ENCODE measurements at regions not wholly inside any gene's neighbourhood (a gene's known extent, or its start where the extent isn't known, plus 50 kb on each side); places are given as distances from the start of the nearest gene placed in this dataset.

DNA sequence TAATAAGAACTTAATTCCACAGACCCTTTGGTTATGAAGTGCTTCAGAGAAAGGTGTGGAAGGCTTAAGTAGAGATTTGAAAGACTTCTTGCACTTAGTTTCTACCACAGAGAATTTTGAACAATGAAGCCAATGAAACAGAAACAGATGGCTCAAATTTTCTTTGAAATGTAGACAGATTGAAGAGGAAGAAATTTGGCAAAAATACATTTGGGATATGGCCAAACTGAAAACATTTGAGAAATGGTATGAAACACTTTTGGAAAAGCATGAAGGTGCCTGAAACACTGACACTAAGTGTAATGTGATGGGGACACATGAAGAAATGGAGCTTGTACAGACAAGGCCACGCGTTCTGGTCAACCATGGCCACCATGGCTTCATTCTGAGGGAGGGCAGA is 272.4 kb upstream of the EXOC2 start:
- no peak overlapping the region for H3K27ac ChIP-seq
- DNase-seq (ENCODE audit: low spot score), result no peak
- CTCF ChIA-PET, result no interaction called here
- POLR2A ChIA-PET (ENCODE audit: low non-redundant PET), result no interaction called here
- TF ChIP-seq, protein P1, sequence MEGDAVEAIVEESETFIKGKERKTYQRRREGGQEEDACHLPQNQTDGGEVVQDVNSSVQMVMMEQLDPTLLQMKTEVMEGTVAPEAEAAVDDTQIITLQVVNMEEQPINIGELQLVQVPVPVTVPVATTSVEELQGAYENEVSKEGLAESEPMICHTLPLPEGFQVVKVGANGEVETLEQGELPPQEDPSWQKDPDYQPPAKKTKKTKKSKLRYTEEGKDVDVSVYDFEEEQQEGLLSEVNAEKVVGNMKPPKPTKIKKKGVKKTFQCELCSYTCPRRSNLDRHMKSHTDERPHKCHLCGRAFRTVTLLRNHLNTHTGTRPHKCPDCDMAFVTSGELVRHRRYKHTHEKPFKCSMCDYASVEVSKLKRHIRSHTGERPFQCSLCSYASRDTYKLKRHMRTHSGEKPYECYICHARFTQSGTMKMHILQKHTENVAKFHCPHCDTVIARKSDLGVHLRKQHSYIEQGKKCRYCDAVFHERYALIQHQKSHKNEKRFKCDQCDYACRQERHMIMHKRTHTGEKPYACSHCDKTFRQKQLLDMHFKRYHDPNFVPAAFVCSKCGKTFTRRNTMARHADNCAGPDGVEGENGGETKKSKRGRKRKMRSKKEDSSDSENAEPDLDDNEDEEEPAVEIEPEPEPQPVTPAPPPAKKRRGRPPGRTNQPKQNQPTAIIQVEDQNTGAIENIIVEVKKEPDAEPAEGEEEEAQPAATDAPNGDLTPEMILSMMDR (conservative IDR thresholded peaks at IDR 0.05; ENCODE audit: low read depth), result no peak

DNA sequence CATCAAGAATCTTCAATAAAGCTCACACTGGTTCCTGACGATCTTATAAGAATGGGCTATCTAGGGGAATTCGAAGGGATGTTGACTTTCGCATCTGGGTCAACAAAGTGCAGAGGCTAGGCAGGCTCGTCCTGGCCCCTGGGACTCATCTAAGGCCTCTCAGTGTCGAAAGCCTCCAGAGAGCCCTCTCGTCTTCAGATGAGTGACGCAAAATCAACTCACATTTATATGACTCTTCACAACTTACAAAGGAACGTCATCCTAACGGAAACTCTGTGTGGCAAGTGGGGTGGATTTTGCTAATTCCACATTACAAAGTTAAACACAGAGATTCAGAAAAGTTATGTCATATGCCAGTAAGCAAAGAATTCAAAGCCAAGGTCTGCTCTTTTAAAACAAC is 270.5 kb upstream of the EXOC2 start:
- CTCF ChIA-PET, result no interaction called here
- DNase-seq (ENCODE audit: low spot score), result no peak
- TF ChIP-seq, protein P1 (conservative IDR thresholded peaks at IDR 0.05; ENCODE audit: low read depth), result no peak
- POLR2A ChIA-PET (ENCODE audit: low non-redundant PET), result no interaction called here
- no peak overlapping the region for H3K27ac ChIP-seq

DNA sequence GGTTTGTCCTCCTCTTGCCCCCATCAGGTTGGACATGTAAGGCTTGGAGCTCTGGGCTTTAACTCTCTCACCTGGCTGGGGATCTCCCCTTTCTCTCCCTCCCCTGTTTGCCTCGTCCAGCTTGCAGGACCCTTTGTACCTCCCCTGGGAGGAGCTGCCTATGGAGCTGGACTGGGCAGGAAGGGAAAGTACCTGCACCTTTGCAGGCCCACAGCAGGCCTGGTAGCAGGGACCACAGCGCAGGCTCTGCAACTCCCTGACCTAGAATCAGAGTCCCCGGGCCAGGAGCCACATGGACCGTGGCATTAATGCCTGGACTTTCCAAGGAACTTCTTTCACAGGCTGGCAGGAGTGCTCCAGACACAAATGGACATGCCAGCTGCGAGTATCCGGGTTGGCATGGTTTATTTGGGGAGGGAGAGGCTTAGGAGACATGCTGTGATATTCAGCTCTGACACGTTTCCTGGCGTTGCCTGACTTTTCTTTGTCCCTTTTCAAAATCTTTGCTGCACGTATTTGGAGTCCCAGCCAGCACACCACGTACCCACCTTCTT is 268.5 kb upstream of the EXOC2 start:
- ChIA-PET CTCF (no interaction called here), POLR2A (ENCODE audit: low non-redundant PET) (no interaction called here)
- TF ChIP-seq, protein P1 (conservative IDR thresholded peaks at IDR 0.05; ENCODE audit: low read depth), result no peak

DNA sequence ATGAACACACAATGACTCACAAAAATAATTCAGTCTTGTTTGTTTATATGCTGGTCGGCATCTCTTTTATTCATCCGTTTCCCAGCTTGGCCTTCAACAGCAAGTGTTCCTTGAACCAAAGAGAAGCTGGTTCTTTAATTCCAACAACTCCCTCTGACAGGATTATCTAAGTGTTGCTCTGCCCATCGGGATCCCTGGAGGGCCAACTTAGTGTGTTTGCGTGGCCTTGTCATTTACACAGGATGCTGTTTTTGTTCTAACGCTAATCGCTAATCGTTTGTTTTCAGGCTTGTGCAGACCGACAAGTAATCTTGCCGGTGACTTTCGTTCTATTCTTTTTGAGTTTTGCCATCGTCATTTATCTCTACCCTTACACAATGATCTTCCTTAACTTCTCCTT is 267.4 kb upstream of the EXOC2 start:
- ChIA-PET CTCF (interaction anchor here (0.6 to 0.7 kb wide), 3 partner anchors 11 to 375 kb away, joined by 3 to 4 read pairs (median 4); no protein-coding TSS in a partner anchor), POLR2A (ENCODE audit: low non-redundant PET) (no interaction called here)
- DNase-seq (ENCODE audit: low spot score), result no peak
- TF ChIP-seq, protein P1 (conservative IDR thresholded peaks at IDR 0.05; ENCODE audit: low read depth), result no peak
- H3K27ac ChIP-seq, result no peak overlapping the region

More for the DNA sequence above, 268.5 kb upstream of the EXOC2 start:
- H3K27ac ChIP-seq, result no peak overlapping the region
- DNase-seq (ENCODE audit: low spot score), result no peak

DNA sequence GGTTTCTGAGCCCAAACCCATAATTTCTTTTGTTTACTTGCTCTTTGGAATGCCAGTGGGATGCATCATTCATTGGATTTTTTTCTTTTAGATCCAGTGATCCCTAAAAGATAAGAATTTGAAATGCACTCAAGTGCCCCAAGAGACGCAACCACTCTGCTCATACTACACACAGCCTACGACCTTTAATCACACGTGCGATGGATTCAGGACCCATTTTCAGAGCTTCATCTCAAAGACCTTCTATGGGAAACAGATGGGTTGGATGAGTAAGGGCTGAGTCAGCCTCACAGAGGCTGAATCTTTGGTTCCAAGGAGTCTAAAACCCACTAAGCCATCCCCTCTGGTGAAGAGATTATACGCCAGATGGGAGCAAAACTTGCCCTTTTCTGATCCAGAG is 265.5 kb upstream of the EXOC2 start:
- ChIA-PET CTCF (interaction anchor here (0.7 kb wide), 1 partner anchor 41 kb away, joined by 3 read pairs; no protein-coding TSS in a partner anchor), POLR2A (ENCODE audit: low non-redundant PET) (no interaction called here)
- DNase-seq (ENCODE audit: low spot score), result peak; percentile 8
- TF ChIP-seq, protein P1 (conservative IDR thresholded peaks at IDR 0.05; ENCODE audit: low read depth), result no peak
- no peak overlapping the region for H3K27ac ChIP-seq

DNA sequence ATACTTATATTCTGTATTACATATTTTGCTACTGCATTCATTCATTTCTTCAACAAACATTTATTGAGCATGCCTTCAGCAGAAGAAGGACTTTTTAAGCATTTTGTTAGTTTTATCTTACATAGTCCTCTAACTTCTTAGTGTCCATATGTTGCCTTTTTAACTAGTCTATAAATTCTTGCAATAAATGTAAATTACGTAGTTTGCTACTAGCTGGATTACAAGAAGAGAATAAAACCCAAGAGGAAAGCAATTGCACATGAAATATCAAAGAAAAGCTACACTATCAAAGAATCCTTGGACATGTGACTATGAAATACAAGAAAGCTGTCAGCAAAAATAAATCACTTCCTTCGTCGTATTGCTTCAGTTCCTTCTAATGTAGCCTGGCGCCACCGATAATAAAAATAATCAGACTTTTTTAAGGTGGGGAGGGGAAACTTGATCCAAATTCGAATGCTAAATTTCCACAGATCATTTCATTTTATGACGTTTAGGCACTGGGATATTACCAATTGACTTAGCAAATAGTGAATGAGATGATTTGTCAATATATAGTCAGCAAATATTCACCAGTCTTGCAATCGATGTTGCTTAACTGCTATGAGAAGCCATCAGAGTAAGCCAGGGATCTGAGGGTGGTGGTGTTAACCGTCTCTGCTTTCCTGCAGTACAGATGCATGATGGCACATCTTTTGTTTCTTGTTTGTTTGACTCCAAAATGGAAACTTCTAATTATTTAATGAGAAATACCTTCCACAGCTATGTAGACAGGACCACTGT is 258.7 kb upstream of the EXOC2 start:
- TF ChIP-seq, protein P1 (conservative IDR thresholded peaks at IDR 0.05; ENCODE audit: low read depth), result no peak
- ChIA-PET POLR2A (ENCODE audit: low non-redundant PET) (no interaction called here), CTCF (interaction anchor here (0.7 to 1.0 kb wide), 2 partner anchors 22 to 734 kb away, joined by 3 read pairs; no protein-coding TSS in a partner anchor)

More for the DNA sequence above, 258.7 kb upstream of the EXOC2 start:
- H3K27ac ChIP-seq, result no peak overlapping the region
- no peak for DNase-seq (ENCODE audit: low spot score)

Measured in RWPE1 (cell line).